GM06990 (cell line): ENCODE measurements at regions not wholly inside any gene's neighbourhood (a gene's known extent, or its start where the extent isn't known, plus 50 kb on each side); places are given as distances from the start of the nearest gene placed in this dataset.

Experiments
- DNase-seq: peaks from one replicate; pipeline ENCODE4 v3.0.0-alpha.2; 2011; ENCODE audit not compliant: insufficient read length; ENCODE audit errors: extremely low read depth
- H3K27me3 ChIP-seq: replicated peaks from 2 replicates; pipeline ENCODE4 v1.6.0; 2011; ENCODE audit warnings: low read length; ENCODE audit not compliant: control insufficient read depth, insufficient read depth
- H3K36me3 ChIP-seq: 2 replicates; pipeline ENCODE4 v1.5.1; 2011; ENCODE audit warnings: low read length; ENCODE audit not compliant: control insufficient read depth, insufficient read depth
- H3K4me3 ChIP-seq: replicated peaks from 2 replicates; pipeline ENCODE4 v1.5.1; 2011; ENCODE audit warnings: low read depth, mild to moderate bottlenecking, control low read depth, low read length
- CTCF ChIP-seq: IDR thresholded peaks from 2 replicates; pipeline ENCODE4 v1.5.1; 2011; ENCODE audit warnings: low read length, control low read depth, mild to moderate bottlenecking, inconsistent platforms; ENCODE audit not compliant: insufficient read depth, poor library complexity, severe bottlenecking

- Histone ChIP-seq H3K36me3 (no peaks in the 10 kb centered on the region), H3K4me3 (no peak overlapping the region), H3K27me3 (no peaks in the 10 kb centered on the region)
- no peak for DNase-seq
- TF ChIP-seq CTCF, result no peak
Measured at GRCh38 chr10:56508562-56508961, 147.5 kb upstream of the ZWINT start.

GRCh38 chr10:56507033-56507432, 146.0 kb upstream of the ZWINT start:
- H3K4me3 ChIP-seq, result no peak overlapping the region
- H3K27me3 ChIP-seq, result no peaks in the 10 kb centered on the region
- DNase-seq, result no peak
- no peak for TF ChIP-seq CTCF
- H3K36me3 ChIP-seq, result no peaks in the 10 kb centered on the region

- Histone ChIP-seq H3K27me3 (no peaks in the 10 kb centered on the region), H3K4me3 (no peak overlapping the region), H3K36me3 (no peaks in the 10 kb centered on the region)
- no peak for TF ChIP-seq CTCF
- DNase-seq, result no peak
Measured at GRCh38 chr10:56505555-56505954, 144.5 kb upstream of the ZWINT start.

GRCh38 chr10:56496186-56496486, 135.1 kb upstream of the ZWINT start:
- no peak for DNase-seq
- H3K27me3 ChIP-seq, result no peaks in the 10 kb centered on the region
- no peak overlapping the region for H3K4me3 ChIP-seq
- H3K36me3 ChIP-seq, result no peaks in the 10 kb centered on the region
- TF ChIP-seq CTCF, result no peak

- Histone ChIP-seq H3K36me3 (no peaks in the 10 kb centered on the region), H3K27me3 (no peaks in the 10 kb centered on the region), H3K4me3 (no peak overlapping the region)
- no peak for TF ChIP-seq CTCF
- DNase-seq, result no peak
Measured at GRCh38 chr10:56487746-56488145, 126.7 kb upstream of the ZWINT start.

GRCh38 chr10:56481521-56482091, 120.5 kb upstream of the ZWINT start:
- H3K4me3 ChIP-seq, result no peak overlapping the region
- TF ChIP-seq CTCF, result no peak
- no peak for DNase-seq
- H3K27me3 ChIP-seq, result no peaks in the 10 kb centered on the region
- no peaks in the 10 kb centered on the region for H3K36me3 ChIP-seq
